B cell (primary cell): ENCODE measurements at regions not wholly inside any gene's neighbourhood (a gene's known extent, or its start where the extent isn't known, plus 50 kb on each side); places are given as distances from the start of the nearest gene placed in this dataset.

Experiments
- ATAC-seq: fragments of 200-7000 bp; cut with Tn5 transposase; one replicate; pipeline ENCODE4 v1.10.0; 2021; ENCODE audit warnings: low read depth, mild to moderate bottlenecking, moderate number of reproducible peaks, moderate library complexity
- CTCF ChIA-PET: fragments of 350-600 bp; sonication (Branson Sonifier 250); formaldehyde crosslinking; loops from one replicate; lab custom pipeline; 2021; ENCODE audit warnings: antibody characterized with exemption, inconsistent platforms; lab: Charles Lee
- POLR2A ChIA-PET: fragments of 350-600 bp; sonication (Branson Sonifier 250); formaldehyde crosslinking; loops from one replicate; lab custom pipeline; 2021; ENCODE audit warnings: antibody characterized with exemption; lab: Charles Lee
- DNase-seq: peaks from one replicate; pipeline ENCODE4 v3.0.0; 2013
- H2AFZ ChIP-seq: 2 replicates; pipeline ENCODE4 v1.6.1; 2012; ENCODE audit warnings: mild to moderate bottlenecking, low read depth, low read length; ENCODE audit not compliant: insufficient read depth, poor library complexity, severe bottlenecking
- H3K27ac ChIP-seq, 2 donors: 1 replicate in 1 of 2; 2 replicates in 1 of 2; pipeline ENCODE4 v1.5.1; 2012 to 2013; ENCODE audit warnings: low read length in 2 of 2, mild to moderate bottlenecking in 2 of 2, moderate library complexity in 1 of 2
- H3K27me3 ChIP-seq, 4 experiments: fragments of 200-600 bp in 1 of 4; sonication (generic) in 1 of 4; replicated peaks in 1 of 4; 1 replicate in 2 of 4; 2 replicates in 2 of 4; pipeline versions ENCODE4 v1.6.1 to v1.7.0; 2013 to 2016; ENCODE audit warnings: low read length in 3 of 4, mild to moderate bottlenecking in 2 of 4, mixed read lengths in 1 of 4, moderate library complexity in 1 of 4; ENCODE audit not compliant: insufficient read depth in 4 of 4, control insufficient read depth in 3 of 4; ENCODE audit errors: control extremely low read depth in 1 of 4
- H3K36me3 ChIP-seq, 2 experiments: replicated peaks in 1 of 2; 1 replicate in 1 of 2; 2 replicates in 1 of 2; pipeline versions ENCODE4 v1.6.1 to v1.7.1; 2013; ENCODE audit warnings: low read length in 1 of 2; ENCODE audit not compliant: insufficient read depth in 2 of 2, control insufficient read depth in 1 of 2; ENCODE audit errors: control extremely low read depth in 1 of 2, extremely low read depth in 1 of 2
- H3K4me1 ChIP-seq, 2 donors: fragments of 200-600 bp in 1 of 2; sonication (generic) in 1 of 2; 1 replicate in 1 of 2; 2 replicates in 1 of 2; pipeline versions ENCODE4 v1.5.1 to v1.6.1; 2013 to 2017; ENCODE audit warnings: low read length in 2 of 2; ENCODE audit not compliant: control insufficient read depth in 2 of 2, insufficient read depth in 2 of 2
- H3K4me2 ChIP-seq: replicated peaks from 2 replicates; pipeline ENCODE3; 2012; ENCODE audit warnings: mild to moderate bottlenecking, low read depth, low read length; ENCODE audit not compliant: poor library complexity, severe bottlenecking
- H3K4me3 ChIP-seq, 5 experiments: fragments of 200-600 bp in 1 of 5; sonication (generic) in 1 of 5; 1 replicate in 3 of 5; 2 replicates in 2 of 5; pipeline versions ENCODE4 v1.5.1 to v1.7.0; 2011 to 2016; ENCODE audit warnings: low read length in 4 of 5, mild to moderate bottlenecking in 4 of 5, low read depth in 2 of 5, control low read depth in 1 of 5, moderate library complexity in 1 of 5; ENCODE audit not compliant: insufficient read depth in 1 of 5; ENCODE audit errors: control extremely low read depth in 1 of 5, extremely low read depth in 1 of 5
- H3K79me2 ChIP-seq: fragments of 200-600 bp; sonication (generic); one replicate; pipeline ENCODE4 v1.6.0; 2016; ENCODE audit warnings: low read length; ENCODE audit not compliant: control insufficient read depth, insufficient read depth
- H3K9ac ChIP-seq: fragments of 200-600 bp; sonication (generic); 2 replicates; pipeline ENCODE4 v1.6.1; 2017; ENCODE audit warnings: mild to moderate bottlenecking, low read length, moderate library complexity
- H3K9me3 ChIP-seq, 3 donors: one replicate each; pipeline versions ENCODE4 v1.6.1 to v1.7.1; 2013; ENCODE audit warnings: low read length in 2 of 3; ENCODE audit not compliant: control insufficient read depth in 2 of 3, insufficient read depth in 1 of 3; ENCODE audit errors: control extremely low read depth in 1 of 3
- H4K20me1 ChIP-seq: 2 replicates; pipeline ENCODE4 v1.6.0; 2012; ENCODE audit warnings: mild to moderate bottlenecking, low read length; ENCODE audit not compliant: insufficient read depth, control insufficient read depth, poor library complexity, severe bottlenecking
- H3K27ac Mint-ChIP-seq: one replicate; pipeline ENCODE4 v1.8.0; 2021; ENCODE audit warnings: mixed read lengths
- H3K27me3 Mint-ChIP-seq: one replicate; pipeline ENCODE4 v1.8.0; 2021; ENCODE audit warnings: mixed read lengths
- H3K4me1 Mint-ChIP-seq: one replicate; pipeline ENCODE4 v1.8.0; 2021; ENCODE audit warnings: mixed read lengths
- H3K4me3 Mint-ChIP-seq: one replicate; pipeline ENCODE4 v1.8.0; 2021; ENCODE audit warnings: mixed read lengths
- H3K9me3 Mint-ChIP-seq: one replicate; pipeline ENCODE4 v1.8.0; 2022; ENCODE audit warnings: mixed read lengths; ENCODE audit not compliant: insufficient read depth
- EZH2 ChIP-seq: IDR thresholded peaks from 2 replicates; pipeline ENCODE4 v1.6.1; 2012; ENCODE audit warnings: borderline replicate concordance, low read depth, mild to moderate bottlenecking, moderate library complexity, low read length; ENCODE audit not compliant: insufficient read depth, poor library complexity, severe bottlenecking
- WGBS: methylation state at CpG from one replicate; pipeline ENCODE4 v1.1.5; 2013; ENCODE audit warnings: missing lambda C conversion rate; ENCODE audit not compliant: insufficient coverage; 5-methylcytosine and 5-hydroxymethylcytosine counted together
- intact Hi-C: fragments of 100-400 bp; cut with micrococcal nuclease; formaldehyde crosslinking; loops from one replicate; pipeline ENCODE4 v1.10.0; 2022
- TF ChIP-seq, protein P1 (sequence below): fragments of 200-600 bp; IDR thresholded peaks from one replicate; pipeline ENCODE4 v1.8.0; 2022; ENCODE audit warnings: antibody characterized with exemption, mild to moderate bottlenecking

DNA sequence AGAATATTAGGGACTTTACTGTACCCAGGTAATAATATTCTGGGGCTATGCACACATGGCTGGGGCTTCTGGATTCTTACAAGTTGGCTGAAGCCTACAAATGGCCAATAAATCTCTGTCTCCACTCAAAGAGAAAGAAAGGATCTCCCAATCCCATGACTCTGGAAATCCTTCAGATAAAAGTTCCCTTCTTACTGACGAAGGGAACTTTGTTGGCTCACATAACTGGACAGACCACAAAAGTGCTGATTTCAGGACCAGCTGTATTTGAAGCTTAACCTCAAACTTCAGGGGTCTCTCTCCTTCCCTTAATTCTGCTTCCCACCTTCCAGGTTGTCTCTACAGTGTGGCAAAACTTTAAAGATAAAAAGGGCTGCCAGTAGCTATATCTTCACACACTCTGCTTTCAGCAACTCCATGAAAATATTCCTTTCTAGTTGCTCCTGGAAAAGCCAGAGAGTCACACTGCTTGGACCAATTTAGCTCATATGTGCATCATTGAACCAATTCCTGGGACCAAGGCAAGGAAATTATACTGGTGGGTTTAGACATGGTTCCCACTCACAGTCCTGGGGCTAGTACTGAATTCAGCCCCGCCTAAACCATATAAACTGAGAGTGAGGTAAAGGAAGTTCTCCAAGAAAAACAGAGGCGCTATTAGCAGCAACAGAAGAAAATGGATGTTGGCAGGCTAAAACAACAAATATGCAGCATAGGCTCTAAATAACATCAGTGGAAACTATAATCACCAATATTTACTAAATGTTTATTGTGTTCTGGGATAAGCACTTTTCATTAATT, 290.0 kb upstream of the GADL1 start:
- no peak for TF ChIP-seq EZH2
- CTCF ChIA-PET = no interaction called here
- peaks cover 0 to 13% (median 2%) of the 10 kb centered on the region in 3 donors for H3K9me3 ChIP-seq

DNA sequence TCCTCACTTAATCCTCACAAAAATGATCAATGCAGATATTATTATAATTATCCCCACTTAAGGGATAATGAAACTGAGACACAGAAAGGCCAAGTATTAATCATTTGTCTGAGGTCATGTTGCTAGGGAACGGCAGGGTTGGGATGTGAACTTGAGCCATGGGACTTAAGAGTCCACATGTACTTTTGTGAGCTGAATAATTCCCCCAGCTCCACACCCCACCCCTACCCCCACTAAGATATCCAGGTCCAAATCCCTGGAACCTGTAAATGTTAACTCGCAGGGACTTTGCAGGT, 290.5 kb upstream of the GADL1 start:
- no peaks in the 10 kb centered on the region for H3K79me2 ChIP-seq
- H4K20me1 ChIP-seq = no peaks in the 10 kb centered on the region
- intact Hi-C loops = loop anchor here (10.0 kb wide), 1 partner anchor 90 kb away; no protein-coding TSS in a partner anchor
- H3K4me2 ChIP-seq = no peak overlapping the region
- Mint-ChIP-seq H3K4me3 (no peak overlapping the region), H3K27ac (no peak overlapping the region), H3K4me1 (no peaks in the 10 kb centered on the region), H3K27me3 (peaks cover 8% of the 10 kb centered on the region), H3K9me3 (no peaks in the 10 kb centered on the region)
- H3K27me3 ChIP-seq = no peaks in the 10 kb centered on the region
- no peaks in the 10 kb centered on the region for H3K4me1 ChIP-seq
- no peak overlapping the region for H3K27ac ChIP-seq
- no peaks in the 10 kb centered on the region for H3K36me3 ChIP-seq
- peaks cover 0 to 13% (median 0%) of the 10 kb centered on the region in 3 donors for H3K9me3 ChIP-seq
- ChIA-PET POLR2A (no interaction called here), CTCF (no interaction called here)
- no peak for TF ChIP-seq EZH2
- TF ChIP-seq, protein P1, sequence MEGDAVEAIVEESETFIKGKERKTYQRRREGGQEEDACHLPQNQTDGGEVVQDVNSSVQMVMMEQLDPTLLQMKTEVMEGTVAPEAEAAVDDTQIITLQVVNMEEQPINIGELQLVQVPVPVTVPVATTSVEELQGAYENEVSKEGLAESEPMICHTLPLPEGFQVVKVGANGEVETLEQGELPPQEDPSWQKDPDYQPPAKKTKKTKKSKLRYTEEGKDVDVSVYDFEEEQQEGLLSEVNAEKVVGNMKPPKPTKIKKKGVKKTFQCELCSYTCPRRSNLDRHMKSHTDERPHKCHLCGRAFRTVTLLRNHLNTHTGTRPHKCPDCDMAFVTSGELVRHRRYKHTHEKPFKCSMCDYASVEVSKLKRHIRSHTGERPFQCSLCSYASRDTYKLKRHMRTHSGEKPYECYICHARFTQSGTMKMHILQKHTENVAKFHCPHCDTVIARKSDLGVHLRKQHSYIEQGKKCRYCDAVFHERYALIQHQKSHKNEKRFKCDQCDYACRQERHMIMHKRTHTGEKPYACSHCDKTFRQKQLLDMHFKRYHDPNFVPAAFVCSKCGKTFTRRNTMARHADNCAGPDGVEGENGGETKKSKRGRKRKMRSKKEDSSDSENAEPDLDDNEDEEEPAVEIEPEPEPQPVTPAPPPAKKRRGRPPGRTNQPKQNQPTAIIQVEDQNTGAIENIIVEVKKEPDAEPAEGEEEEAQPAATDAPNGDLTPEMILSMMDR = no peak
- ATAC-seq (no peak), DNase-seq (no peak)
- H2AFZ ChIP-seq = no peak overlapping the region
- H3K4me3 ChIP-seq = no peak overlapping the region
- WGBS = 100% methylated on average over 2 of the region's 2 CpGs
- no peak overlapping the region for H3K9ac ChIP-seq

More for the DNA sequence above, 290.0 kb upstream of the GADL1 start:
- Mint-ChIP-seq H3K4me1 (no peaks in the 10 kb centered on the region), H3K27ac (no peak overlapping the region), H3K4me3 (no peak overlapping the region), H3K27me3 (peaks cover 8% of the 10 kb centered on the region), H3K9me3 (no peaks in the 10 kb centered on the region)
- intact Hi-C loops = loop anchor here (10.0 kb wide), 1 partner anchor 90 kb away; no protein-coding TSS in a partner anchor
- Histone ChIP-seq H3K79me2 (no peaks in the 10 kb centered on the region), H3K27ac (no peak overlapping the region), H3K27me3 (no peaks in the 10 kb centered on the region), H3K4me3 (no peak overlapping the region), H3K9ac (no peak overlapping the region), H3K4me1 (no peaks in the 10 kb centered on the region), H3K36me3 (no peaks in the 10 kb centered on the region), H3K4me2 (no peak overlapping the region), H2AFZ (no peak overlapping the region), H4K20me1 (no peaks in the 10 kb centered on the region)
- 67% methylated on average over 1 of the region's 3 CpGs for WGBS
- DNase-seq (no peak), ATAC-seq (no peak)
- POLR2A ChIA-PET = no interaction called here
